ENCODE measurements at regions not wholly inside any gene's neighbourhood (a gene's known extent, or its start where the extent isn't known, plus 50 kb on each side); places are given as distances from the start of the nearest gene placed in this dataset.

GRCh38 chr5:2110934-2111462 is 228.3 kb upstream of the IRX4 start:
- dilution Hi-C loops (cut with MboI; ENCODE audit: extremely low pct_ligation_motif_present, low sequenced_read_pairs) = no loop called here
- no peak overlapping the region for H3K4me3 ChIP-seq (replicated peaks in 1 of 3; ENCODE audit: insufficient read depth in 1 of 3, low read depth in 1 of 3, low read length in 3 of 3)
- no peak for DNase-seq (ENCODE audit: low read depth, low spot score)
- TF ChIP-seq MYC (IDR thresholded peaks at IDR 0.05; ENCODE audit: low read depth, low read length) = no peak
- no peak for TF ChIP-seq POLR2AphosphoS5 (IDR thresholded peaks at IDR 0.05; ENCODE audit: insufficient read depth, low read depth, low read length)
- no peak for TF ChIP-seq GATA2 (IDR thresholded peaks at IDR 0.05; ENCODE audit: insufficient read depth, insufficient read length, low read depth, low read length)
- no peak for TF ChIP-seq CTCF (IDR thresholded peaks at IDR 0.05; ENCODE audit: extremely low read depth in 1 of 2, insufficient read depth in 1 of 2, low read depth in 1 of 2, low read length in 2 of 2)
- no peak for TF ChIP-seq MAX (IDR thresholded peaks at IDR 0.05; ENCODE audit: insufficient read depth, insufficient read length)
- TF ChIP-seq FOS (IDR thresholded peaks at IDR 0.05; ENCODE audit: borderline replicate concordance, insufficient read depth, low read length) = no peak
- CTCF ChIA-PET = no interaction called here
- H3K4me2 ChIP-seq (ENCODE audit: insufficient read depth, low read length) = no peak overlapping the region
- H2AFZ ChIP-seq (ENCODE audit: low read depth, low read length) = no peak overlapping the region
- no TSS peak for BruUV-seq (replicated peaks)
- no peaks in the 10 kb centered on the region for H4K20me1 ChIP-seq (replicated peaks; ENCODE audit: control insufficient read depth, extremely low read depth, insufficient read depth, low read length)
- H3K79me2 ChIP-seq (ENCODE audit: control insufficient read depth, insufficient read depth, low read length) = no peaks in the 10 kb centered on the region
- H3K9me1 ChIP-seq (replicated peaks; ENCODE audit: control insufficient read depth, extremely low read depth, insufficient read depth, low read length) = no peaks in the 10 kb centered on the region
- H3K36me3 ChIP-seq (ENCODE audit: control insufficient read depth in 2 of 2, extremely low read depth in 1 of 2, insufficient read depth in 2 of 2, low read length in 2 of 2) = no peaks in the 10 kb centered on the region
- H3K4me1 ChIP-seq (ENCODE audit: control insufficient read depth, extremely low read depth, insufficient read depth, low read length) = no peaks in the 10 kb centered on the region
- H3K27ac ChIP-seq (ENCODE audit: insufficient read depth, low read depth, low read length) = no peak overlapping the region
- FAIRE-seq = no peak
- intact Hi-C loops (cut with micrococcal nuclease) = no loop called here
- no peaks in the 10 kb centered on the region for H3K27me3 ChIP-seq (ENCODE audit: control insufficient read depth in 2 of 2, insufficient read depth in 2 of 2, low read length in 2 of 2)
- POLR2A ChIA-PET = no interaction called here
- no peak overlapping the region for H3K9ac ChIP-seq (replicated peaks; ENCODE audit: extremely low read depth, insufficient read depth, low read length)
- H3K9me3 ChIP-seq (replicated peaks; ENCODE audit: control insufficient read depth, insufficient read depth, low read length) = peaks cover 4% of the 10 kb centered on the region

All from endothelial cell of umbilical vein (primary cell).